ENCODE measurements at regions not wholly inside any gene's neighbourhood (a gene's known extent, or its start where the extent isn't known, plus 50 kb on each side); places are given as distances from the start of the nearest gene placed in this dataset.

GRCh38 chr17:45651145-45651709 is 132.9 kb upstream of the CRHR1 start:
- TF ChIP-seq REST (IDR thresholded peaks at IDR 0.05; ENCODE audit: low read depth) (no peak), TEAD4 (IDR thresholded peaks at IDR 0.05) (no peak), EGR1 (IDR thresholded peaks at IDR 0.05) (no peak), YY1 (IDR thresholded peaks at IDR 0.05; ENCODE audit: low read depth) (no peak), TAF1 (IDR thresholded peaks at IDR 0.05; ENCODE audit: low read depth) (no peak)
